H1 (cell line): ENCODE measurements at regions not wholly inside any gene's neighbourhood (a gene's known extent, or its start where the extent isn't known, plus 50 kb on each side); places are given as distances from the start of the nearest gene placed in this dataset.

Experiments used
- CTCF ChIA-PET: fragments of 300-600 bp; sonication (Branson Sonifier 250); formaldehyde crosslinking; loops from one replicate; lab custom pipeline; 2021; ENCODE audit not compliant: partially characterized antibody; lab: Charles Lee
- POLR2A ChIA-PET: fragments of 300-600 bp; sonication (Branson Sonifier 250); formaldehyde crosslinking; loops from one replicate; lab custom pipeline; 2021; ENCODE audit warnings: inconsistent platforms; ENCODE audit not compliant: partially characterized antibody; lab: Charles Lee
- DNase-seq, 2 experiments: peaks; one replicate each; pipeline versions ENCODE4 v3.0.0 to v3.0.0-alpha.2; 2010 to 2022; ENCODE audit warnings: low spot score in 2 of 2, low read depth in 1 of 2, mixed read lengths in 1 of 2
- FAIRE-seq: peaks from 2 replicates; lab custom pipeline; 2011; peaks lifted over from hg19 to GRCh38; lab: Jason Lieb, UNC
- H2AFZ ChIP-seq: 2 replicates; pipeline ENCODE4 v1.8.1; 2012; ENCODE audit warnings: low read length, inconsistent platforms
- H2AK5ac ChIP-seq: 2 replicates; pipeline ENCODE4 v1.6.1; 2013; ENCODE audit warnings: low read depth, low read length
- H2BK120ac ChIP-seq: replicated peaks from 2 replicates; pipeline ENCODE3; 2013; ENCODE audit warnings: low read depth, low read length, inconsistent platforms
- H2BK12ac ChIP-seq: 2 replicates; pipeline ENCODE4 v1.6.1; 2013; ENCODE audit warnings: low read depth, low read length
- H2BK15ac ChIP-seq: 2 replicates; pipeline ENCODE4 v1.6.1; 2013; ENCODE audit warnings: low read length
- H2BK20ac ChIP-seq: 2 replicates; pipeline ENCODE4 v1.6.1; 2013; ENCODE audit warnings: low read length
- H2BK5ac ChIP-seq: 2 replicates; pipeline ENCODE4 v1.6.1; 2013; ENCODE audit warnings: low read depth, low read length
- H3K14ac ChIP-seq: 2 replicates; pipeline ENCODE4 v1.6.1; 2013; ENCODE audit warnings: inconsistent platforms; ENCODE audit not compliant: insufficient read length
- H3K18ac ChIP-seq: 2 replicates; pipeline ENCODE4 v1.6.1; 2013; ENCODE audit warnings: low read length; ENCODE audit errors: extremely low read depth
- H3K23ac ChIP-seq: 2 replicates; pipeline ENCODE4 v1.6.1; 2013; ENCODE audit warnings: inconsistent platforms; ENCODE audit not compliant: insufficient read length
- H3K23me2 ChIP-seq: 2 replicates; pipeline ENCODE4 v1.6.1; 2013; ENCODE audit warnings: low read depth, low read length
- H3K27ac ChIP-seq: 2 replicates; pipeline ENCODE4 v1.6.1; 2011; ENCODE audit warnings: low read depth, low read length, inconsistent platforms
- H3K27me3 ChIP-seq, 4 experiments: replicated peaks in 1 of 4; 1 replicate in 1 of 4; 2 replicates in 3 of 4; pipeline versions ENCODE4 v1.6.1 to v1.8.1; 2011 to 2013; ENCODE audit warnings: low read length in 3 of 4, mild to moderate bottlenecking in 3 of 4, inconsistent platforms in 2 of 4, mixed read lengths in 2 of 4, moderate library complexity in 1 of 4; ENCODE audit not compliant: control insufficient read depth in 3 of 4, insufficient read depth in 3 of 4; ENCODE audit errors: extremely low read depth in 1 of 4
- H3K36me3 ChIP-seq, 4 experiments: 2 replicates each; pipeline versions ENCODE4 v1.6.1 to v1.8.1; 2011 to 2013; ENCODE audit warnings: mild to moderate bottlenecking in 4 of 4, low read length in 3 of 4, moderate library complexity in 2 of 4, control low read depth in 1 of 4, inconsistent platforms in 1 of 4; ENCODE audit not compliant: insufficient read depth in 4 of 4, control insufficient read depth in 2 of 4
- H3K4ac ChIP-seq: replicated peaks from 2 replicates; pipeline ENCODE3; 2013; ENCODE audit warnings: low read length, low read depth, mixed read lengths, inconsistent platforms; ENCODE audit not compliant: insufficient read length
- H3K4me1 ChIP-seq, 4 experiments: replicated peaks in 1 of 4; 1 replicate in 1 of 4; 2 replicates in 3 of 4; pipeline versions ENCODE4 v1.6.1 to v1.8.1; 2011 to 2013; ENCODE audit warnings: low read length in 3 of 4, inconsistent platforms in 2 of 4, mixed read lengths in 1 of 4; ENCODE audit not compliant: insufficient read depth in 4 of 4, control insufficient read depth in 3 of 4
- H3K4me2 ChIP-seq, 2 experiments: 2 replicates each; pipeline versions ENCODE4 v1.6.1 to v1.8.1; 2011 to 2013; ENCODE audit warnings: low read depth in 2 of 2, low read length in 2 of 2, control low read depth in 1 of 2, inconsistent platforms in 1 of 2, mild to moderate bottlenecking in 1 of 2; ENCODE audit not compliant: insufficient read depth in 1 of 2
- H3K4me3 ChIP-seq, 4 experiments: fragments of 200-600, 300-600 bp in 1 of 4; sonication (generic), shearing (Covaris generic), sonication (Bioruptor Twin) in 1 of 4; 2 replicates each; pipeline versions ENCODE4 v1.5.1 to v1.8.1; 2011 to 2016; ENCODE audit warnings: low read length in 4 of 4, low read depth in 3 of 4, control low read depth in 2 of 4, inconsistent platforms in 2 of 4, mild to moderate bottlenecking in 2 of 4, mixed read lengths in 1 of 4, moderate library complexity in 1 of 4; ENCODE audit not compliant: insufficient read depth in 2 of 4; ENCODE audit errors: extremely low read depth in 1 of 4
- H3K56ac ChIP-seq: replicated peaks from 2 replicates; pipeline ENCODE3; 2013; ENCODE audit warnings: low read depth, mild to moderate bottlenecking, mixed read lengths, low read length, inconsistent platforms; ENCODE audit not compliant: insufficient read length
- H3K79me1 ChIP-seq: 2 replicates; pipeline ENCODE4 v1.6.1; 2013; ENCODE audit warnings: low read depth, low read length, control low read depth
- H3K79me2 ChIP-seq, 2 experiments: 2 replicates each; pipeline versions ENCODE4 v1.6.1 to v1.8.1; 2012 to 2013; ENCODE audit warnings: low read length in 2 of 2, mild to moderate bottlenecking in 2 of 2, inconsistent platforms in 1 of 2; ENCODE audit not compliant: insufficient read depth in 2 of 2, control insufficient read depth in 1 of 2
- H3K9ac ChIP-seq, 4 experiments: replicated peaks in 1 of 4; 1 replicate in 1 of 4; 2 replicates in 3 of 4; pipeline versions ENCODE4 v1.6.1 to v1.8.1; 2011 to 2013; ENCODE audit warnings: low read depth in 3 of 4, low read length in 3 of 4, control low read depth in 2 of 4, mild to moderate bottlenecking in 2 of 4, moderate library complexity in 2 of 4, inconsistent platforms in 1 of 4; ENCODE audit errors: extremely low read depth in 1 of 4
- H3K9me3 ChIP-seq, 2 experiments: 2 replicates each; pipeline versions ENCODE4 v1.6.1 to v1.8.1; 2012 to 2013; ENCODE audit warnings: mild to moderate bottlenecking in 2 of 2, moderate library complexity in 2 of 2, control low read depth in 1 of 2, inconsistent platforms in 1 of 2, low read depth in 1 of 2, low read length in 1 of 2, mixed read lengths in 1 of 2; ENCODE audit not compliant: insufficient read depth in 2 of 2
- H4K20me1 ChIP-seq, 2 experiments: replicated peaks in 1 of 2; 2 replicates each; pipeline versions ENCODE3 to v1.8.1; 2011 to 2013; ENCODE audit warnings: inconsistent platforms in 2 of 2, low read length in 2 of 2, mild to moderate bottlenecking in 1 of 2; ENCODE audit not compliant: insufficient read depth in 2 of 2, control insufficient read depth in 1 of 2
- H4K5ac ChIP-seq: 2 replicates; pipeline ENCODE4 v1.6.1; 2013; ENCODE audit warnings: low read length, low read depth, mixed read lengths, inconsistent platforms; ENCODE audit not compliant: insufficient read length
- H4K8ac ChIP-seq: 2 replicates; pipeline ENCODE4 v1.8.0; 2013; ENCODE audit warnings: mild to moderate bottlenecking, moderate library complexity, low read length, inconsistent platforms; ENCODE audit not compliant: insufficient read depth; ENCODE audit errors: extremely low read depth
- H4K91ac ChIP-seq: replicated peaks from 2 replicates; pipeline ENCODE3; 2013; ENCODE audit warnings: low read length, mixed read lengths, inconsistent platforms; ENCODE audit not compliant: insufficient read length
- JUND ChIP-seq: IDR thresholded peaks from 2 replicates; pipeline ENCODE4 v1.6.1; 2011; ENCODE audit warnings: mild to moderate bottlenecking, improper control_type of control experiment, low read length
- WGBS, 2 experiments: shearing (Covaris generic) in 1 of 2; methylation state at CpG; one replicate each; pipeline versions ENCODE4 v1.1.6 to v1.1.7; 2013 to 2015; ENCODE audit warnings: low lambda C conversion rate in 2 of 2, mixed read lengths in 2 of 2, inconsistent platforms in 1 of 2, low coverage in 1 of 2, missing lambda C conversion rate in 1 of 2; ENCODE audit not compliant: insufficient replicate concordance in 2 of 2, insufficient coverage in 1 of 2, insufficient read length in 1 of 2; ENCODE audit errors: extremely low coverage in 1 of 2, missing lambda C conversion rate in 1 of 2; 5-methylcytosine and 5-hydroxymethylcytosine counted together
- TF ChIP-seq, protein P1 (sequence below): IDR thresholded peaks from 2 replicates; pipeline ENCODE4 v1.6.1; 2012; ENCODE audit warnings: inconsistent platforms

DNA sequence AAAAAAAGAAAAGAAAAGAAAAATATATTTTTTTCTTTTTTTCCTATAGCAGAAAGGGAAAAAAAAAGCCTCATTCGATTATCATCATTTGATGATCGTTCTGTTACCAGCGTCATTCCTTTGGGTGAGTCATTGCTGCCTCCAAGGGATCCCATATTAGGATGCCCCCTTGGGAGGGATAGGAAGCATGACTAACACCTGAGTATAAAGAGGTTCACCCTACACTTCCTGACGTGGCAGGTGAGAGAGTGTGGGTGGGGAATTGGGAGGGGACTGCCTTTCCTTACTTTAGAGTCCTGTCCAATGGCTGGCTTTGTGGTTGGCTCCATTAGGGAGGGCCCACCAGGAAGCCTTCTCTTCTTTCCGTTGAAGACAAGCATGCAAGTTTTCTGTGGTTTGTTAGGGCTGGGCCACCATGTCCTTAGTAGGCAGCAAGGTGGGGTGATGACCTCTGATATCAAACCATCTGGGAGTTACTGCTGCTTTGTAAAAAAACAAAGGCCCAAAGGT is 56.1 kb upstream of the FUT8 start:
- CTCF ChIA-PET, result no interaction called here
- Histone ChIP-seq H3K23ac (no peak overlapping the region), H3K4ac (no peak overlapping the region), H4K8ac (no peak overlapping the region), H2BK5ac (no peak overlapping the region), H4K91ac (no peak overlapping the region), H3K4me3 (no peak overlapping the region), H3K79me2 (no peaks in the 10 kb centered on the region), H2BK12ac (no peak overlapping the region), H3K27me3 (no peaks in the 10 kb centered on the region; a peak in 1 of 7 replicates), H3K56ac (no peak overlapping the region), H3K36me3 (no peaks in the 10 kb centered on the region), H3K9me3 (no peaks in the 10 kb centered on the region), H2AFZ (no peak overlapping the region), H3K27ac (no peak overlapping the region), H3K18ac (no peak overlapping the region), H3K9ac (no peak overlapping the region), H4K20me1 (no peaks in the 10 kb centered on the region), H3K14ac (no peak overlapping the region), H3K4me2 (no peak overlapping the region), H2BK20ac (no peak overlapping the region), H2AK5ac (no peak overlapping the region), H2BK15ac (no peak overlapping the region), H3K23me2 (no peaks in the 10 kb centered on the region; the same call in 1 of the 2 replicates), H3K4me1 (peaks cover 0 to 5% (median 1%) of the 10 kb centered on the region in 4 experiments; a peak in 3 of 7 replicates), H3K79me1 (no peaks in the 10 kb centered on the region), H4K5ac (no peak overlapping the region), H2BK120ac (no peak overlapping the region)
- POLR2A ChIA-PET, result no interaction called here
- FAIRE-seq (no peak), DNase-seq (peak in 1 of 2 experiments; percentile 66)
- 73% methylated on average over 5 of the region's 5 CpGs; no CpG with 5 or more reads in 1 of the 2 experiments for WGBS, 2 experiments
- peak; percentile 70; the same call in 1 of the 2 replicates for TF ChIP-seq JUND
- TF ChIP-seq, protein P1, sequence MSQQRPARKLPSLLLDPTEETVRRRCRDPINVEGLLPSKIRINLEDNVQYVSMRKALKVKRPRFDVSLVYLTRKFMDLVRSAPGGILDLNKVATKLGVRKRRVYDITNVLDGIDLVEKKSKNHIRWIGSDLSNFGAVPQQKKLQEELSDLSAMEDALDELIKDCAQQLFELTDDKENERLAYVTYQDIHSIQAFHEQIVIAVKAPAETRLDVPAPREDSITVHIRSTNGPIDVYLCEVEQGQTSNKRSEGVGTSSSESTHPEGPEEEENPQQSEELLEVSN, result no peak
